22Rv1 (cell line): ENCODE measurements at regions not wholly inside any gene's neighbourhood (a gene's known extent, or its start where the extent isn't known, plus 50 kb on each side); places are given as distances from the start of the nearest gene placed in this dataset.

Experiments
- CTCF ChIP-seq: fragments of 450-650 bp; IDR thresholded peaks from 2 replicates; pipeline ENCODE4 v1.5.1; 2017; ENCODE audit warnings: mild to moderate bottlenecking
- ZFX ChIP-seq: fragments of 450-650 bp; IDR thresholded peaks from 2 replicates; pipeline ENCODE4 v1.6.1; 2017; ENCODE audit warnings: antibody characterized with exemption, borderline replicate concordance

DNA sequence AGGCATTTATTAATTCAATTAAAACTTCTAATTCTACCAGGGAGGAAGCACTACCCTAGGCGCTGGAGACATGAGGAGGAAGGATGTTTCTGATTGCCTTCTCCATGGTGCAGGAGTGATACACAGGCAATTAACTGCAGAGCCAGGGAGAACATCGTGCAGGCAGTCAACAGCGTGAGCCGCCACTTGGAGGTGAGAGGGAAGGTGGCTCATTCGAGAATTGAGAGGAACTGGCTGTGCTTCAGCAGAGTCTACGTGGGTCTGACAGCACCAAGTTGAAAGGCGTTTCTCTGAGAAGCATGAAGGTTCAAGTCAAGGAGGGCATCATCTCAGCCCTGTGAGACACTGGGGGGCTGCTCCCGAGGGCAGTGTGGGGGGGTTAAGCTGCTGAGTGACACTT, 388.7 kb upstream of the MYT1L start:
- TF ChIP-seq CTCF, result no peak
- TF ChIP-seq ZFX, result no peak
